Calu3 (cell line): ENCODE measurements at regions not wholly inside any gene's neighbourhood (a gene's known extent, or its start where the extent isn't known, plus 50 kb on each side); places are given as distances from the start of the nearest gene placed in this dataset.

Source experiments
- BruUV-seq: library from RNA; stranded (reverse); fragments of 400-500 nt; replicated peaks from 2 replicates; lab custom pipeline; 2021; lab: Mats Ljungman, UMichigan
- CTCF ChIA-PET: fragments of 300-600 bp; sonication (Branson Sonifier 250); formaldehyde crosslinking; loops from one replicate; lab custom pipeline; 2022; ENCODE audit warnings: antibody characterized with exemption; lab: Charles Lee
- DNase-seq: peaks from one replicate; pipeline ENCODE4 v3.0.0; 2022
- H3K27ac Mint-ChIP-seq: one replicate; pipeline ENCODE4 v1.8.0; 2022; ENCODE audit warnings: mixed read lengths; ENCODE audit not compliant: unreplicated experiment
- H3K27me3 Mint-ChIP-seq: one replicate; pipeline ENCODE4 v1.8.0; 2022; ENCODE audit warnings: mixed read lengths; ENCODE audit not compliant: unreplicated experiment
- H3K36me3 Mint-ChIP-seq: one replicate; pipeline ENCODE4 v1.8.0; 2022; ENCODE audit warnings: mild to moderate bottlenecking, moderate library complexity, mixed read lengths; ENCODE audit not compliant: insufficient read depth, unreplicated experiment
- H3K4me1 Mint-ChIP-seq: one replicate; pipeline ENCODE4 v1.8.0; 2022; ENCODE audit warnings: mild to moderate bottlenecking, low read depth, mixed read lengths; ENCODE audit not compliant: unreplicated experiment
- H3K4me3 Mint-ChIP-seq: one replicate; pipeline ENCODE4 v1.8.0; 2022; ENCODE audit warnings: mild to moderate bottlenecking, low read depth, moderate library complexity, mixed read lengths; ENCODE audit not compliant: unreplicated experiment
- H3K9me3 Mint-ChIP-seq: one replicate; pipeline ENCODE4 v1.8.0; 2022; ENCODE audit warnings: low read depth, mixed read lengths; ENCODE audit not compliant: unreplicated experiment
- CTCF ChIP-seq: fragments of 200-600 bp; IDR thresholded peaks from one replicate; pipeline ENCODE4 v1.8.0; 2022; ENCODE audit warnings: antibody characterized with exemption; ENCODE audit not compliant: unreplicated experiment
- intact Hi-C: fragments of 100-400 bp; cut with micrococcal nuclease; formaldehyde crosslinking; loops from one replicate; pipeline ENCODE4 v1.10.0; 2022; ENCODE audit not compliant: unreplicated experiment

- H3K27ac Mint-ChIP-seq: no peak overlapping the region
- CTCF ChIA-PET: no interaction called here
- H3K9me3 Mint-ChIP-seq: peaks cover 3% of the 10 kb centered on the region
- TF ChIP-seq CTCF: no peak
- BruUV-seq: no TSS peak
- no peaks in the 10 kb centered on the region for H3K27me3 Mint-ChIP-seq
- no peaks in the 10 kb centered on the region for H3K36me3 Mint-ChIP-seq
- H3K4me1 Mint-ChIP-seq: no peaks in the 10 kb centered on the region
- intact Hi-C loops: no loop called here
- no peak for DNase-seq
- no peak overlapping the region for H3K4me3 Mint-ChIP-seq
These were observed 356.6 kb downstream of the PLA2G4A start for GRCh38 chr1:187185389-187185788.

GRCh38 chr1:187197685-187198084 lies 368.9 kb downstream of the PLA2G4A start:
- Mint-ChIP-seq H3K4me1 (no peaks in the 10 kb centered on the region), H3K27ac (no peak overlapping the region), H3K9me3 (peaks cover 2% of the 10 kb centered on the region), H3K4me3 (no peak overlapping the region), H3K27me3 (no peaks in the 10 kb centered on the region), H3K36me3 (no peaks in the 10 kb centered on the region)
- no TSS peak for BruUV-seq
- CTCF ChIA-PET: interaction anchor here (0.7 kb wide), 1 partner anchor 421 kb away, joined by 3 read pairs; no protein-coding TSS in a partner anchor
- intact Hi-C loops: no loop called here
- DNase-seq: no peak
- no peak for TF ChIP-seq CTCF

- Mint-ChIP-seq H3K9me3 (peaks cover 5% of the 10 kb centered on the region), H3K4me3 (no peak overlapping the region), H3K36me3 (no peaks in the 10 kb centered on the region), H3K4me1 (peaks cover 7% of the 10 kb centered on the region), H3K27me3 (no peaks in the 10 kb centered on the region), H3K27ac (no peak overlapping the region)
- TF ChIP-seq CTCF: no peak
- CTCF ChIA-PET: no interaction called here
- peak; percentile 32 for DNase-seq
- BruUV-seq: no TSS peak
- intact Hi-C loops: no loop called here
These were observed 374.5 kb downstream of the PLA2G4A start for GRCh38 chr1:187203257-187203656.

- DNase-seq: no peak
- intact Hi-C loops: no loop called here
- Mint-ChIP-seq H3K27ac (no peak overlapping the region), H3K9me3 (peaks cover 6% of the 10 kb centered on the region), H3K36me3 (no peaks in the 10 kb centered on the region), H3K4me3 (no peak overlapping the region), H3K27me3 (no peaks in the 10 kb centered on the region), H3K4me1 (no peaks in the 10 kb centered on the region)
- CTCF ChIA-PET: no interaction called here
- no peak for TF ChIP-seq CTCF
- BruUV-seq: no TSS peak
These were observed 383.6 kb downstream of the PLA2G4A start for GRCh38 chr1:187212377-187212776.
